HT1080 (cell line): ENCODE measurements at regions not wholly inside any gene's neighbourhood (a gene's known extent, or its start where the extent isn't known, plus 50 kb on each side); places are given as distances from the start of the nearest gene placed in this dataset.

Source experiments
- DNase-seq: peaks from one replicate; pipeline ENCODE4 v3.0.0-alpha.2; 2015; ENCODE audit warnings: low read depth

- no peak for DNase-seq
These were observed 98.8 kb downstream of the GGTLC2 start for GRCh38 chr22:22743128-22743760.

- DNase-seq: no peak
These were observed 100.2 kb downstream of the GGTLC2 start for GRCh38 chr22:22744412-22745224.

DNA sequence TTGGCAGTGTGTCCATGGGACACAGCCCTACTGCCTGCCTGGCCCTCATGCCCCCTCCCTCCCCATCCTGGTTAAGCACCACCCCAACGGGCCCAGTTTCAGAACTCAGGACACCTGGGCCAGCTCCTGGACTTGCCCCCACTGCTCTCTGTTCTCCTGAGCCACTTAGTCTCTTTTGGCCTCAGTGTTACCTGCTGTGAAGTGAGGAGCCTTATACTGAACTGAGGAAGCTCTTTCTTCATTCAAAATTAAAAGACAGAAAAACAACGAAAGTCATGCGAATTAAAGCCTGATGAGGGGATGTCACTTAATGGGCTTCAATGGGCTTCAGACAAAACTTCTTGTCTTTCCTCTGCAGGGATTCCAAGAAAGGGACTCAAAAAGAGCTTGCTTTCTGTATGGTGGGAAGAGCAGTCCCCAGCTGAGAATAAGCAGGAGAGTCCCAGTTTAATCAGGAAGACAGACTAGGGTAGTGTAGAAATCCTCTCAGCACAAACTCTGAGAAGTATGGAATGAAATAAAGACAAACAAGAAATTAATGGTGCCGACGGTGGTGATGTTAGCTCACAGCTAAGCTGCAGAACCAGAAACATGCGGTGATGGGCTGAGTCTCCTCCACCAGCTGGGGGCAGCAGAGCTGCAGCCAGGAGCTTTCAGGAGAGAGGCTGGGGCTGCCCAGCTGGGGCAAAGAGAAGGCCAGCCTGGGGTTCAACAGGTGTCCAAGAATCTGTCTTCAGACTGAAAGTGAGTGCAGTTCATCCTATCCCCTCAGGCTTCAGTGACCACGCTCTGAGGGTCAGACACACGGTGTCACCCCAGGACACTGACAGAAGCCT is 101.0 kb downstream of the GGTLC2 start:
- DNase-seq: peak; percentile 23

DNA sequence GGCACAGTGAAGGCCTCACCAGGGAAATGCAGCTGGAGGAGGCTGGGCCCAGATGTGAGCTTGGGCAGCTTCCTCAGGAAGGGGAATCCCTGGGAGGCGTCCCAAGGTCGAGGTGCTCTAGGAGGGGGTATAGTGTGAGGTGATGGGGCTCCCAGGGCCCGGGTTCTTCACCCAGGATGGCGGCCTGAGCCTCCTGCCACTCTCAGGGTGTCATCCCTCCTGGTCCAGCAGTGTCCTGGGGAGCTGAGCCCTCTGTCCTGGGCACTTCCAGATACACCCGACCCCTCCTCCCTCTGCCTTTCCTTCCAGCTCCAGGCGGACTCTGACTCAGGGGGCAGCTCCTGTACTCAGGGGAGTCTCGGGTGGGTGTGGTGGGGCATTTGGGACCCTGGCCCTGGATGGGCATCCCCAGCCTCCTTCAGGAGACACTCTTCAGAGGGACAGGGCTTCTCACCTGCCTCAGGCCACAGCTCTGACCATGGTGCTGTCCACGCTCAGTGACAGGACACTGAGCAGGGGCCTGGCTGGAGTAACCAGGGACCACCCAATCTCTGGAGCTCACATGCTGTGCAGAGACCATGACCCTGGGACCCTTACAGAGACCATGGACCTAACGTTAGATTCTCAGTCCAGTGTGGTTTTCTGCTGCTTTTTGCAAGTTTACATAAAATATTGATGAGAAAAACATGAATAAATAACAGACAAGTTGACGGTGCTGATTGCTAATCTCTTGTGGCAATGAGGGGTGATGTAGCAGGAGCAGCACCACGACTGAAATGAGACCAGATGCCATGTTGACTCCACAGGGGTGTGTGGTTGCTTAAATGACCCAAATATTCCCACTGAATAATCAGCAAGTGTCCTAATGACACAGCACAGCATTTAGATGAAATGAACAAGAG is 101.9 kb downstream of the GGTLC2 start:
- DNase-seq: no peak

DNA sequence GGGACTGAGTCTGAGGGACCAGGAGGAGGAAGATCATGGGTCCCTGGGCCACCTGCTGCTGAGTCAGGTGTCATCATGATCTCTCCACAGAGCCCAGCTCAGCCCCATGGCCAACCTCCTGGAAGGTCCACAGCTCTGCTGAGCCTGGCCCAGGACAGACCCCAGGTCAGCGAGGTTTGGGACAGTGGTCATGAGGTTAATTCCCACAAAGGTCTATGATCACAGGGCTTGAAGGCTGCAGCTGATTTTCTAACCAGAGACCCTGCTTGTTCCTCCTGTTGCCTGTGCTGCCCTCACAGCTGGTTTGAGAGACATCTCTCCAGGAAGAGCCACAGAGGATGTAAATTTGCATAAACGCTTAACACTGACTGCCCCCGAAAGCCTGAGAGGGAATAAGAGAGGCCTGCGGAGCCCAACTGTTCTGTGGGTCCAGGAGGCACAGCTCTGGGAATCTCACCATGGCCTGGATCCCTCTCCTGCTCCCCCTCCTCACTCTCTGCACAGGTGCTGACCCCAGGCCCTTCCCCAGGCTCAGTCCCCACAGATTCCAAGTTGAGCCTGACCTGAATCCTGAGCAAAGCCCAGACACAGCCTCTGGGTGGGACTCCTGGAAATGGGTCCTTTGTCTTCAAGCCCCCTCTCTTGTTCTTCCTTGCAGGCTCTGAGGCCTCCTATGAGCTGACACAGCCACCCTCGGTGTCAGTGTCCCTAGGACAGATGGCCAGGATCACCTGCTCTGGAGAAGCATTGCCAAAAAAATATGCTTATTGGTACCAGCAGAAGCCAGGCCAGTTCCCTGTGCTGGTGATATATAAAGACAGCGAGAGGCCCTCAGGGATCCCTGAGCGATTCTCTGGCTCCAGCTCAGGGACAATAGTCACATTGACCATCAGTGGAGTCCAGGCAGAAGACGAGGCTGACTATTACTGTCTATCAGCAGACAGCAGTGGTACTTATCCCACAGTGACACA is 102.8 kb downstream of the GGTLC2 start:
- DNase-seq: no peak

DNA sequence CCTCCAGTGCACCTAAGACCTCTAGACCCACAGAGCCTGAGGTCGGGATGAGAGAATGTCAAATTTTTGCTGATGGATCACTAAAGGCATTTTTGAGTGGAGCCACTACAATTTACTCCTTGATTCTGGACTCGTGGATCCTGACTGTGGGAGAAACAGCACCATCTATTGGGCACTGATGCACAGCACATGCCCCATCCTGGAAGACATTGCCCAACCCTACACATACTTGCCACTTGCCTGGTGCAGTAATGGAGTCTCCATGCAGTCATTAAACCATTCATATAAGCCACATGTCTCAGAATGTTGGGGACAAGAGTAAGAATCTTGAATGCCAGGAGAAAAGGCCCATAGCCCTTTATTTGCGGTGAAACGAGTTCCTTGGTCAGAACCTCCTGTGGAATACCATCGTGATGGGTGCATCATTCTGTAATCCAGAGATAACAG is 103.9 kb downstream of the GGTLC2 start:
- peak; percentile 50 for DNase-seq

- no peak for DNase-seq
These were observed 104.3 kb downstream of the GGTLC2 start for GRCh38 chr22:22748756-22749155.

DNA sequence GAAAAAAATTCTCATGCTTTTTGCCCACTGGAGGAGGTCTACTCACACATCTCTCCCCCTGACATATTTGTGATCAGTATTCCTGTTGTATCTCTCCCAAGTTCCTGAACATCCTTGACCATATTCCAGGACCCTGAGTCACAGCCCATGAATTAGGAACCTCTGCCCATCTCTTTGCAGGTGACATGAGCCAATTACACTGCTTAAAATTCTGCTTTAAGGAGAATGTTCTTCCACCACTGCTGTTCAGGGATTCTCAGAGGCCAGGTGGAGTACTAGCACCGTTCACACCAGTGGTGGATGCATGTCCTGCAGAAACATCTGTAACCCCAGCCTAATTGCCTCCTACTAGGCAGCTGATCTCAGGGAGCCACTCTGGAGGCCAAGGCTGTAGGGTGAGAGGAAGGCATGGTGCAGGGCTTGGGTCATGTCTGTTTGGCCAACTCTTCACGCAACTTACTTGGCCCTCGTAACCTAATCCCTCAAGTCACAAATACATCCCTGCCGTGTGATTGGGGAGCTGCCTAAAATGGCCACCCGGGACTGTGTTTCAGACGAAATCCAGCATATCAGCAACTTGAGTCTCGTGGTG is 104.8 kb downstream of the GGTLC2 start:
- DNase-seq: no peak

- DNase-seq: no peak
These were observed 106.1 kb downstream of the GGTLC2 start for GRCh38 chr22:22750335-22751042.

- DNase-seq: no peak
These were observed 106.7 kb downstream of the GGTLC2 start for GRCh38 chr22:22751043-22751603.

DNA sequence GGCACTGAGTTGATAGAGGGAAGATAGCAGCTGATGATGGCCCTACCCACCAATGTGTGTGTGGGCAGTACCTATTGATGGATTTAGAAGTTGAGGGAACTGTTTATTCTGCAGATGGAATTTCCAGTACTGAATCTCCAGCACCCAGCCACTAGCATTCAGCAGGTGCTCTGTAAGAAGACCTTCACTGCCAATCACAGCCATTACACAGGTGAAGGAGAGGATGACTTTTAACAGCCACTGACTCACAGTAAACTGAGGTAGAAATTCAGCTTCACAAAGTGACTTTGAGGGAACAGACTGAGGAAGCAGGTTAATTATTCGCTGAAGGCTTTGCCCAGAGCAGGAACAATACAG is 107.8 kb downstream of the GGTLC2 start:
- no peak for DNase-seq

GRCh38 chr22:22752556-22753477 is 108.4 kb downstream of the GGTLC2 start:
- DNase-seq: peak; percentile 24

DNA sequence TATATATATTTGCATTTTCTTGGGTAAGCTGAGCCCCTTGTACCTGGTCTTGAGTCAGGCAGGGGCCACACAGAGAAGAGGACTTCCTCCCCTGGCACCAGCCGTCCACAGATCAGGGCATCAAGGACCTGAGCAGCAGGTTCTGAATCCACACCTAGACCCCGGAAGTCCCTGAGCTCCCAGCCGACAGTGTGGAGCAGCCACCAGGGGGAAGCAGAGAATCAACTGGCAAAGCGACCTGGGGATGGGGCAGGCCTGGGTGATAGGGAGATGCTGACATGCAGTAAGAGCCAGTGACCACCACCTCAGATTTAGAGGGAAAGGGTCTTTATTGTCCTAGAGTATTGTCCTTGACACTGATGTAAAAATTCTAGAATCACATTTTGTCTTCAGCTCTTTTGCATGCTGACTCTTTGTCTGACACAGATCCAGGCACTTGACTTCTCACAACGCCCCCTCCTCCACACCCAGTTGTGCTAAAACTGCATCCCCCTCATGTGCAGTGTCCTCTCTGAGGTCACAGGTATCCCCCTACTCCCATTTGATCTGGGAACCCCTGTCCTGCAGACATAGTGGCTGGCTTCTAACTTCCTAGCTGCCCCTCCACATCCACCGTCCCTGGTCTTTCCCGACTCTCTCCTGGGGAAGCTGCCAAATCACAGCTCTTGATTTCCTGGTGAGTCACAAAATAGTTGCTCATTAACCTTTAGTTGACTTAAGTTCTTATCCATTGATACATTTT is 109.3 kb downstream of the GGTLC2 start:
- DNase-seq: peak; percentile 30

GRCh38 chr22:22754268-22754657 is 109.8 kb downstream of the GGTLC2 start:
- no peak for DNase-seq

- DNase-seq: no peak
These were observed 110.8 kb downstream of the GGTLC2 start for GRCh38 chr22:22754961-22755777.

DNA sequence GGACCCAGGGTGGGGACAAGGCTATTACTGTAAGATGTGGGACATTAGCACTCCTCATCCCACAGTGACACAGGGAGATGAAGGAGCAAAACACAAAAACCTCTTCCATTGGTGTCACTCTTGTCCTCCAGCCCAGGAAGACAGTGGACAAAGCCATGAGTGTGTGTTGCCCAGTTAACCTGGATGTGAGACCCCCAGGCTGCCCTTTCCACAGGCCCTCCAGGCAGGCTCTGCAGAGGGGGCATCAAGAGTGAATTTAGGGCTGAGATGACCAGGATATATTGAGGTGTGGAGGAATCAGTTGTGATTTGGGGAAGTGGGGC is 111.3 kb downstream of the GGTLC2 start:
- no peak for DNase-seq
